H1 (cell line): ENCODE measurements at regions not wholly inside any gene's neighbourhood (a gene's known extent, or its start where the extent isn't known, plus 50 kb on each side); places are given as distances from the start of the nearest gene placed in this dataset.

ENCODE experiments used
- ASH2L ChIP-seq: fragments of 200-600, 300-600 bp; sonication (generic); IDR thresholded peaks from one replicate; pipeline ENCODE4 v1.7.1; 2017; ENCODE audit warnings: low read length
- ATF2 ChIP-seq: IDR thresholded peaks from 2 replicates; pipeline ENCODE4 v1.6.1; 2012; ENCODE audit warnings: low read length, inconsistent platforms
- CHD1 ChIP-seq: IDR thresholded peaks from 2 replicates; pipeline ENCODE4 v1.6.1; 2012; ENCODE audit warnings: low read depth, low read length, improper control_type of control experiment
- CREB1 ChIP-seq: IDR thresholded peaks from 2 replicates; pipeline ENCODE4 v1.6.1; 2012; ENCODE audit warnings: inconsistent platforms
- EGR1 ChIP-seq: IDR thresholded peaks from 2 replicates; pipeline ENCODE4 v1.6.1; 2011; ENCODE audit warnings: low read depth, low read length, borderline replicate concordance
- FOSL1 ChIP-seq: IDR thresholded peaks from 2 replicates; pipeline ENCODE4 v1.6.1; 2011; ENCODE audit warnings: mild to moderate bottlenecking, low read depth, low read length, moderate library complexity; ENCODE audit not compliant: insufficient read depth
- GABPA ChIP-seq: IDR thresholded peaks from 2 replicates; pipeline ENCODE4 v1.6.1; 2011; ENCODE audit warnings: mild to moderate bottlenecking, low read length, moderate library complexity, borderline replicate concordance; ENCODE audit not compliant: insufficient read depth
- HDAC6 ChIP-seq: IDR thresholded peaks from one replicate; pipeline ENCODE4 v1.7.1; 2012; ENCODE audit warnings: low read depth, mild to moderate bottlenecking, inconsistent platforms, low read length, moderate library complexity
- JUND ChIP-seq: IDR thresholded peaks from 2 replicates; pipeline ENCODE4 v1.6.1; 2011; ENCODE audit warnings: mild to moderate bottlenecking, improper control_type of control experiment, low read length
- NANOG ChIP-seq: IDR thresholded peaks from 2 replicates; pipeline ENCODE4 v1.6.1; 2011; ENCODE audit warnings: low read length, low read depth, mild to moderate bottlenecking, inconsistent platforms; ENCODE audit not compliant: insufficient read depth, poor library complexity, severe bottlenecking
- RAD21 ChIP-seq, 2 experiments: IDR thresholded peaks in 1 of 2; conservative IDR thresholded peaks in 1 of 2; 2 replicates each; pipeline ENCODE4 v1.6.1; 2011; ENCODE audit warnings: low read depth in 2 of 2, low read length in 2 of 2, improper control_type of control experiment in 1 of 2, inconsistent platforms in 1 of 2, mild to moderate bottlenecking in 1 of 2, moderate library complexity in 1 of 2
- RFX5 ChIP-seq: IDR thresholded peaks from 2 replicates; pipeline ENCODE4 v1.6.1; 2011; ENCODE audit warnings: low read depth, low read length, improper control_type of control experiment, borderline replicate concordance
- RNF2 ChIP-seq: fragments of 200-900, 300-1000 bp; sonication (generic); IDR thresholded peaks from 2 replicates; pipeline ENCODE4 v1.7.1; 2016; ENCODE audit warnings: borderline replicate concordance, low read depth, mild to moderate bottlenecking, antibody characterized with exemption, low read length; ENCODE audit not compliant: poor library complexity, severe bottlenecking; ENCODE audit errors: missing control alignments
- SIRT6 ChIP-seq: IDR thresholded peaks from one replicate; pipeline ENCODE4 v1.7.1; 2012; ENCODE audit warnings: low read length, inconsistent platforms
- SRF ChIP-seq: IDR thresholded peaks from 2 replicates; pipeline ENCODE4 v1.6.1; 2011; ENCODE audit warnings: mild to moderate bottlenecking, low read depth, low read length, moderate library complexity
- TAF7 ChIP-seq: optimal IDR thresholded peaks from 2 replicates; pipeline ENCODE3; 2011; ENCODE audit warnings: low read depth, mild to moderate bottlenecking, inconsistent platforms, low read length, moderate library complexity, borderline replicate concordance
- TBP ChIP-seq: IDR thresholded peaks from 2 replicates; pipeline ENCODE4 v1.6.1; 2011; ENCODE audit warnings: low read depth, low read length, improper control_type of control experiment
- YY1 ChIP-seq: IDR thresholded peaks from 2 replicates; pipeline ENCODE4 v1.6.1; 2011; ENCODE audit warnings: low read depth, mild to moderate bottlenecking, low read length

- TF ChIP-seq ATF2, result peak; percentile 78
- 0 out of 2 replicates have a peak, but pooled peaks have one; percentile 11 for TF ChIP-seq SRF
- no peak for TF ChIP-seq SIRT6
- TF ChIP-seq CREB1, result peak; percentile 90
- no peak for TF ChIP-seq TBP
- TF ChIP-seq JUND, result peak; percentile 71
- TF ChIP-seq TAF7, result peak; percentile 56
- no peak for TF ChIP-seq GABPA
- no peak for TF ChIP-seq FOSL1
- no peak for TF ChIP-seq RFX5
- no peak for TF ChIP-seq ASH2L
- peak; percentile 64 for TF ChIP-seq YY1
- no peak for TF ChIP-seq HDAC6
- no peak for TF ChIP-seq RNF2
- no peak for TF ChIP-seq NANOG
- peak; percentile 78 to 90 for TF ChIP-seq RAD21 (IDR thresholded peaks at IDR 0.05 in 1 of 2, conservative IDR thresholded peaks at IDR 0.05 in 1 of 2; ENCODE audit: low read depth in 2 of 2, low read length in 2 of 2)
- TF ChIP-seq CHD1, result no peak
- 0 out of 2 replicates have a peak, but pooled peaks have one; percentile 31 for TF ChIP-seq EGR1
Observed at GRCh38 chr13:99436686-99437416, 64.4 kb upstream of the TM9SF2 start (continued).
